ENCODE measurements at regions not wholly inside any gene's neighbourhood (a gene's known extent, or its start where the extent isn't known, plus 50 kb on each side); places are given as distances from the start of the nearest gene placed in this dataset. TPM values are rescaled to one million over a fixed set of nuclear protein-coding genes. Genes with fewer than 3 reads are reported as not detected.

DNA sequence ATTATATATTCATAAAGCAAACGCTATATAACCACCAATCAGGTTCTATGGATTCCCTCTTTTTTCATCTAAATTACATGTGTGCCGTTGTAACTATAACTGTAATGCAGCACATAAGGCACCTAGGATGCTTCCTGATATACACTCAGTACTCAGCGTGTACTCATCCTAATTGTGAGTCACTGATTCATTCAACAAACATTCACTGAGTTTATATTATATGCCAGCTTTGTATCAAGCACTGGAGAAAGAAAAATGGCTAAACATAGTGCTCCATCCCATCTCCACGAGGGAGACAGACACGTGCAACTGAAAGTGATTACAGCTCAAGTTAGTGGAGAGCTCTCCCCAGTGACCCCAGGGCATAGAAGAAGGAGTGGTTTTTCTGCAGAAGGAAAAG, 49.9 kb upstream of the SYN3 start:
- no peaks in the 10 kb centered on the region for H3K4me1 ChIP-seq (ENCODE audit: control insufficient read depth, extremely low read depth, insufficient read depth, low read length)
- no peak overlapping the region for H3K27ac ChIP-seq (ENCODE audit: insufficient read depth, low read depth, low read length)
- dilution Hi-C loops (cut with MboI; ENCODE audit: extremely low pct_ligation_motif_present, low sequenced_read_pairs) (no loop called here), intact Hi-C loops (cut with micrococcal nuclease) (no loop called here)
- no peaks in the 10 kb centered on the region for H3K9me1 ChIP-seq (replicated peaks; ENCODE audit: control insufficient read depth, extremely low read depth, insufficient read depth, low read length)
- H3K4me2 ChIP-seq (ENCODE audit: insufficient read depth, low read length), result no peak overlapping the region
- DNase-seq (ENCODE audit: low read depth, low spot score) (no peak), FAIRE-seq (no peak)
- H3K9me3 ChIP-seq (replicated peaks; ENCODE audit: control insufficient read depth, insufficient read depth, low read length), result peaks cover 5% of the 10 kb centered on the region
- no peaks in the 10 kb centered on the region for H3K36me3 ChIP-seq (ENCODE audit: control insufficient read depth in 2 of 2, extremely low read depth in 1 of 2, insufficient read depth in 2 of 2, low read length in 2 of 2)
- ChIA-PET CTCF (no interaction called here), POLR2A (no interaction called here)
- TF ChIP-seq EZH2 (IDR thresholded peaks at IDR 0.05; ENCODE audit: borderline replicate concordance, low read depth, low read length, severe bottlenecking), result no peak
- TF ChIP-seq GATA2 (IDR thresholded peaks at IDR 0.05; ENCODE audit: insufficient read depth, insufficient read length, low read depth, low read length), result no peak
- TF ChIP-seq MYC (IDR thresholded peaks at IDR 0.05; ENCODE audit: low read depth, low read length), result no peak
- no peaks in the 10 kb centered on the region for H3K27me3 ChIP-seq (ENCODE audit: control insufficient read depth in 2 of 2, insufficient read depth in 2 of 2, low read length in 2 of 2)
- H3K79me2 ChIP-seq (ENCODE audit: control insufficient read depth, insufficient read depth, low read length), result no peaks in the 10 kb centered on the region
- H3K4me3 ChIP-seq (replicated peaks in 1 of 3; ENCODE audit: insufficient read depth in 1 of 3, low read depth in 1 of 3, low read length in 3 of 3), result no peak overlapping the region
- no peak overlapping the region for H2AFZ ChIP-seq (ENCODE audit: low read depth, low read length)
- H3K9ac ChIP-seq (replicated peaks; ENCODE audit: extremely low read depth, insufficient read depth, low read length), result no peak overlapping the region
- H4K20me1 ChIP-seq (replicated peaks; ENCODE audit: control insufficient read depth, extremely low read depth, insufficient read depth, low read length), result no peaks in the 10 kb centered on the region
- no TSS peak for BruUV-seq (replicated peaks)

Small RNA genes lying in the stretch of these regions (small RNA-seq; reads per million reads assigned to genes)
- gene Z82198.3 (ENCODE audit: insufficient read depth, insufficient read length, low read depth, low replicate concordance), result not detected

Measured in endothelial cell of umbilical vein (primary cell).